Brain pericyte (primary cell): ENCODE measurements at regions not wholly inside any gene's neighbourhood (a gene's known extent, or its start where the extent isn't known, plus 50 kb on each side); places are given as distances from the start of the nearest gene placed in this dataset.

Source experiments
- DNase-seq: peaks from one replicate; pipeline ENCODE4 v3.0.0-alpha.2; 2012; ENCODE audit warnings: low read depth, low spot score

DNA sequence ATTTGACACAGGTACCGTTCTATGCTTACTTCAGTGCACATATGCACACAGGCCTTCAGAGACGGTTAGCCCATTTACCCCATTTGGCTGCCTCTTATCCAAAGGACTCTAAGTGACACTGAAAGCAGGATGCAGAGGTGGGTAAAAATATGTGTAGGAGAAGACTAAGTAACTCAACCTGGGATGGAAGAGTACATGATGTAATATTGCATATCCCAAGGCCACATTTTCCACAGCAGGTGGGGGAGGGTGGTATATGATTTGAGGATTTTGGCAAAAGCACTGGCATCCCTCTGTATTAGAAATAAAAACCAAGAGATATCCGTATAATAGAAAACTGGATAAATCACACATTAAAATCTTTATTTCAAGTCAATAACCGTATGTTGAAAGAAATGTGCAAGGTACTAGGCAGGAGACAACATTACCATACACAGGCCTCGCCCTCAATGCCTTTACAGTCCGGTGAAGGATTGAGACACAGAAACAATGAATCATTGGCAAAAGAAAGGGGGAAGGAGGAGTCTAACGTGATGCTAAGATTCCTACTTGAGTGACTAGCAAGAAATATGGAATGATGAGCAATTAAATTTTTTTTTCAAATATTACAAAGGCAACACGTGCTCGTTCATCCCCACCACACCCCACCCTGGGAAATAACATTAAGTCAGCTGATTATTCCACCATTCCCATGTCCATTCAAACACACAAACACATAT, 161.0 kb upstream of the RASGEF1B start:
- DNase-seq: no peak

DNA sequence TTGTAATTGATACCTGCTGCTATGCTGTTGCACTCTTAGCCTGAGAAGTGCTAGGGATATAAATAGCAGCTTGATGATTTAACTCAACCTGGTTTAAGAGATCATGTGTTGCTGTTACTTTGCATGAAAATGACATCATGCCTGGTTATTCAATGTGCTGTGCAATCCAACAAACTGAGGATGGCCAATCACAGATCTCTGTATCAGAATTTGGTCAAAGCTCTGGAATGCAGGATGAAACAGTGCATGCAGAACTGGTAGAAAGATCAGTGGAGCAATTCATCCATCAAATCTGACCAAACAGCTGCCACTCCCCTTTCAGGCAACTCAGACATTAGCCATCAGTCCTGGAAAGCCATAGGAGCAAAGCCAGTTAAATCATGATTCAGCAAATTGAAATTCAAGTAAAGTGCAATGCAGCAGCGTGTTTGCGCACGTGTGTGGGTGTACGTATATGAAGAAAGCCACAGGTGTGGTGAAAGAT, 160.3 kb upstream of the RASGEF1B start:
- no peak for DNase-seq

DNA sequence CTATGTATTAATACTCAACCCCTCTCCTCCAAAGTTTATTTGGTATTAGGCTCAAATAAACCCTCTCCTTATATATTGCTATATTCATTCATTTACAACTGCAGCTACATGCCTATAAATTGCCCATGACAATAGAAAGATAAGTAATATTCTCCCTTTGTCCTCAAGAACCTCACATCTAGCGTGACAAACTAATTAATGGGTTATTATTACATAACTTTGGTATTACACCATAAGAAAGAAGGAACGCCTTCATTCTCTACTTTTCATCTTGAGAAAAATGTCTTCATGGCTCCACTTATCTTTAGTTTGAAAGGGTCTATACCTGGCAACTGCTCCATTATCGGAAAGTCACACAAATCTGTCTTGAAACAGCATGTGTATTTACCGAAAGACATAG, 157.7 kb upstream of the RASGEF1B start:
- no peak for DNase-seq

DNA sequence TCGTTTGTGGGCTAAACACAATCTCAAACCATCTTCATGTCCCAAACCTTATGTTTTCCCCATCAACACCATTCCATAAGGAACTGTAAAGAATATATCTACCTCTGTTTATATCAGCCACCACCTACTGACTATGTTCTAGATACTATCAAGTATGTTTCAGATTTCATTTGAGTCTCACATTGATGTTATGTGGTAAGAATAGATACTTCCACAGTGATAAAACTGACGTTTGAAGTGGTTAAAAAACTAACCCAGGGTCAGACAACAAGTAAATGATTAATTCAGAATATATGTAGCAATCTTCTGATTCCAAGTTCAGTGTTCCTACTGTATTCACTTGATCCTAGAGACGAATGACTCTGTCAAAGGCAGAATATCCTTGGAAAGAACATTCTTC, 156.8 kb upstream of the RASGEF1B start:
- DNase-seq: no peak

- DNase-seq: no peak
These were observed 155.9 kb upstream of the RASGEF1B start for GRCh38 chr4:81627590-81627989.

DNA sequence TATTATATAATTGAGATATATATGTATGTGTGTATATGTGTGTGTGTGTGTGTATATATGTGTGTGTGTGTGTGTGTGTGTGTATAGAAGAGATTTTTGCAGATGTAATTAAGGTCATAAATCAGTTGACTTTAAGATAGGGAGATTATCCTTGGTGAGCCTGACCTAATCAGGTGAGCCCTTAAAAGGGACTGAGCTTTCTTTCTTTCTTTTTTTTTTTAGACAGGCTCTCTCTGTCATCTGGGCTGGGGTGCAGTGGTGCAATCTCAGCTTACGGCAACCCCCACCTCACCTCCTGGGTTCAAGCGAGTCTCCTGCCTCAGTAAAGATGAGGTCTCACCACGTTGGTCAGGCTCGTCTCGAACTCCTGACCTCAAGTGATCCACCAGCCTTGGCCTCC, 155.1 kb upstream of the RASGEF1B start:
- DNase-seq: no peak

GRCh38 chr4:81625422-81626417, 154.0 kb upstream of the RASGEF1B start:
- DNase-seq: no peak

DNA sequence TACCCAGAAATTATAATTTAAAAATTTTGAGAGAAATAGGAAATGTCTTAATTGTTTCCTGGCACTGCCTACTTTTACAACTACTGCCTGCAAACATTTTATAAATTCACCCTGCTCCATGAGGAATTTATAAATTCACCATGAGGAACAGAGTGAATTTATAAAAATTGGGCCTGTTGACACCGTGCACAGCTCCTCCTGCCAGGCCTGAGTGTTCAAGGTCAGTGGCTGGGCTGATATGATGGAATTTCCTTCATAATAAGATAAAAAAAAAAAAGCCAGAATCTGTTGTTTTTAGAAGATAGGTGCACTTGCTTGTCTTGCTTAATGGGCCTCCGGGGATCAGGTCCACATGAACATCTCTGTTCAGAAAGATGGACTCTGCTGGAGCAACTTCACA, 151.7 kb upstream of the RASGEF1B start:
- no peak for DNase-seq

DNA sequence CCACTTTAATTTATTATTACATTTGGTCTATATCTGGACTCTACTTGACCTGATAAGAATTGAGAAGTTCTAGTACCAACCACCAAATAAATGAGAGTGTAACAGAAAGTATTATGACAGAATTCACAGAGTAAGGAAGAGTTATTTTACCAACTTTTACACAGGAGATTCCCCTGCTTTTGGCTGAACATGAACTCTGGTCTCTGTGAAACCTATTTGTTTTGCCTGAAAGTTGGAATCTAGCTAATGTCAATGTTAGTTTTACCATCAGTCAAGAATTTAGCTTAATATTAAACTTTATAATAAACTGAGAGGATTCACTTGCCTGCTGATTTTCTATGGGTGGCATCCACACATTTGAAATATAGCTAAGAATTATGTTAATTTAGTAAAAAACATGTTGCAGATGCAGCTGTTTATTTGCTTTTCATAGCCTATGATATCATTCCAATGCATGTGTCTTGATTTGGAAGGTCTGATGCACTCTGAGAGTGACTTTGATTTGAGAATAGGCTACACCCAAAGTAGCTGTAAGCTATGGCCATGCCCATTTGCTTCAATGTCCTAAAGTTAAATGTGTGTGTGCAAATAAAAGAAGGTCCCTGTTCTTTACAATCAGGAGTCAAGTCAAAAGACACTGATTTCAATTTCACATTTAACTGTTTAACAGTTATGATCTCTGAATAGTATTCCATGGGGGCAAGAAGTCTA, 150.9 kb upstream of the RASGEF1B start:
- DNase-seq: no peak

DNA sequence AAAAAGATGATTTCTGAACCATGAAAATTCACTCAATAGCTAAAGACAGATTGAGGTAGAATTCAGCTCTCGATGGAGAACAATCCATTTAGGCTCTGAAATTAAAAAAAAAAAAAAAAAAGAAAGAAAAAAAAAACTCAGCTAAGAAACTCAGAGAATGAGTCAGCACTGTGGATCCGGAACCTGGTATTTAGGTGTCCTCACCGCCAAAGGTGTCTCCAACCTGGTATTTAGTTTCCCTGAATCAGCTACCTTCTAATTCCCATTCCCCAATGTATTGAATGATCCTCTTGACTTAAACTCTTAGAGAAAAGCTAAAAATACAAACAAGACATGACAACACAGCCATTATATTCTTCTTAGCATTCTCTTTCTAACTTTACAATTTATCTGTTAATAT, 150.3 kb upstream of the RASGEF1B start:
- DNase-seq: no peak

- no peak for DNase-seq
These were observed 149.8 kb upstream of the RASGEF1B start for GRCh38 chr4:81621490-81621889.

DNA sequence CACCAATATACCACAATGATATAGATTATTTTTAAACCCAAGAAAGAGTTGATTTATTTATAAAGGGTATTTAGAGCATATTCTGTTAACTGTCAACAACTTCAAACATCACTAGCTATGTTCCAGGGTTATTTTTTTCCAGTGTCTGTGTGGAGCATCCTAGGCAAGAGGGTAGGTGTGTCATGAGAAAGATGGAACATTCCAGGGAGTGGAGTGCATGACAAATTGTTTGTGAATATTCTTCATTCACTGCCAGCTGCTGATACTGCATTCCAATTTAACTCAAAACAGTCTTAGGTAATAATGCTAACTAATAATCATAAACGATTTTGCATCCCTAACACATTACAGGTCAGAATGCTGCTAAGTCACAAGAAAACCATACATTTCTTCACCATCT, 148.7 kb upstream of the RASGEF1B start:
- DNase-seq: no peak

DNA sequence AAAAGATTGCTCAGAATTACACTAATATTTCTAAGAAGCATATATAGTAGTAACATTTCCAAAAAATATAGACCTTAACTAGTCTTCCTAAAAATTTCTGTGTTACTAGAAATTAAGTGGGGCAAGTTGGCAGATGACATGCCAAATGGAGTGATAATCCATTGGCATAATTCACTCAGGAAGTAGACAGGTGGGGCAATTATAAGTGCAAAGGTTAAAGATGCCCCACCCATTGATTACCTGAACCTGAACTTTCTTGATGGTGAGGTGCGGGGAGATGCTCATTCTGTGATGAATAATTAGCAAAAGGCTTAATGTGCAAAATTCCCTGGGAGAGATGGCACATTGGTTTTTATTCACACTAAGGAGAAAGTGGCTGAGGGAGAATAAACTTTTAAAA, 145.8 kb upstream of the RASGEF1B start:
- DNase-seq: no peak

DNA sequence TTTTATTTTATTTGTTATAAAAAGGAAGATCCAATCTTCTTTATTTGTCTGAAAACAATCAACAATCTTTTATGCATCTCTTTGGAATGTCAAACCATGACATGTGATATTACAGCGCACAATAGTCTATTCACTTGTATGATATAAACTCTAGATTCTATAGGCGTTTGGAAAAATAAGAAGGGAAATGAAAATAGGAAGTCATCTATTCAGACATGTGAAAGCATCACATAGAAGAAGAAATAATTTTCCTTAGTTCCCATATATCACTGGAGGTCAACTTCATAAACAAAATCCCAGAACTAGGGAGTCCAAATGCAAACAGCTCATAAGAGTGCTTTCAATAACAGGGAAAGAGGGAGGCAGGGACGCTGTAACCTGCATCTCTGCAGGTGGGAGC, 139.5 kb upstream of the RASGEF1B start:
- DNase-seq: no peak

- DNase-seq: no peak
These were observed 138.1 kb upstream of the RASGEF1B start for GRCh38 chr4:81609844-81610243.

- no peak for DNase-seq
These were observed 136.2 kb upstream of the RASGEF1B start for GRCh38 chr4:81607950-81608349.

DNA sequence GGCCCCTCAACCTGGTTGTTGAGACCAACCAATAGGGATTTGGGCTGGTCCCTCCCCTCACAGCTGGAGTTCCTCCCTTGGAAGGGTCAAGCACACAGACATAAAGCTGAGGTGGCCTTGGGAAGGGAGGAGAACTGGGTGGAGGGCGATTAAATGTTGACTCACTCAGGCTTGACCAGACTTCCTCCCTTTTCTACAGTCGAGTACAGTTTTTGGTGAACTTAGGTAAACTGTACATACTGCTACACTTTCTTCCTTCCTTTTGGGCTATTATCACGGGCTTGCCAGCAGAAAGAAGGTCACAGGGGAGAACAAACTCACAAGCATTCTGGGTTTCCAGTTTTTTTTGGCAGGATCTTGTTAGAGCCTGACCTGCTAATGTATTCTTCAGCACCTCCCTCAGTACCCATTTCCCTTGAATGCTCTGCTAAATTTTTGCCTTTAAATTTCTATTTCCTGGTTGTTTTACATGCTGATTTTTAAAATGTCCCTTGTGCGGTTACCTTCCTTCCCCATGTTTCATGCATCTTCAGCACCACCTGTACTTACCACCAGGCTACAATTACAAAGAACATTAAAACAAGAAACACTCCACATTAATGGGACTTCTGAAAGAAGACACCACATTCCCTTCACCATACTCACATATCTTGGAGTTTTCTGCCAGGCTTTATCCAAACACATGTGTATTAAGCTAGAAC, 135.2 kb upstream of the RASGEF1B start:
- DNase-seq: no peak

DNA sequence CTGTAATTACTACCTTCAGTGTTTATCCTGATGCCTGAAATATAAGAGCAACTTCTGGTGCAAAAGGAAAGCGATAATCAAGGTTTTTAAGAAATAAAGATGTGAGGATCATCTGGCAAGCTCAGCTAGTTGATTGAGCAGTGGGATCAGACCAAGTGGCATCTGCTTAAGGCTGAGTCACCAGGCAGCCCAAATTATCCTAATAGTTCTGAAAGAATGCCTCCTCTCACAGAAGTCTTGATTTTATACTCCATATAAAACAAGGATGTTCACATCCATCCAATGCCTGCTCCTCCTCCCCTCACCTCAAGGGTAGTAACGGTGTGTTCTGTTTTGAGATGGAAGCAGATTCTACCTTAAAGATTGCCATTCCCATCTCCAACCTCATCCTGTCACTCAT, 134.5 kb upstream of the RASGEF1B start:
- DNase-seq: no peak

DNA sequence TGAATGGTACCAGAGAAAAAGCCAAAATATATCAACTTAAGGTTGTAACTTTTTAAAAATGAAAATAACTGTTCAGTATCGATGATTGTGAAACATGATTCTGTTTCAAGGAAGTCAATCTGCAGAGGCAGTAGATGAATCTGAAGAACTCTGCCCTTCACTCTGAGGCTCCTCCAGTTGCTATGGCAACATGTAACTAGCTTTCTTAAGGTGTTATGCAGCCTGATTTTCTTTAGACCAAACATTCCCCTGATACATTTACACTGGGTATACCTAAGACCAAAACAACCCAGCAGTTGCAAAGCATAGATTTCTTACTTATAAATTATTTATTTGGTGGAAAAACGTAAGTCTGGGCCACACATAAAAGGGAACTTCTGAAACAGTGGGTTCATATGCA, 133.6 kb upstream of the RASGEF1B start:
- DNase-seq: no peak

DNA sequence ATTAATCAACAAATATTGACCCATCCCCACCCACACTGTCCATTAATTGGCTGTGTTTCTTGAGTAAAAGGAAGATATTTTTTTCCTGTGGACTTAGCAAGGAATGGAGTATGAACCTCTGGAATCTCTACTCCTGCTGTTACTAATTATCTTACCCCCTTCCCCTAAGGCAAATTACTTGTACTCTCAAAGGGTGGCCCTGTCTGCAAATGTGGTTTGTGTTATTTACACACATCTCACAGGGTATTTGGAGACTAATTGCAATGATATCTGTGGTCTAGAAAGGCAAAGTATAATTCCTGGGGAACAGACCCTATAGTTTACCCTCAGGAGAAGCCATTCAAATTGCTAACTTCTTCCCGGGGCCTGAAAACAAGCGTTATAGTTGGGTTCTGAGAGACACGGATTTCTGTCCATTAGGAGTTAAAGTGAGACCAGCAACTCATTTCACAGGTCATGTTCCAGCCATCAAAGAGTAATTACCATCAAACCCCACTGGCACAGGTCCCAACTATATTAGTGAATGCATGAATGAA, 133.0 kb upstream of the RASGEF1B start:
- DNase-seq: no peak

DNA sequence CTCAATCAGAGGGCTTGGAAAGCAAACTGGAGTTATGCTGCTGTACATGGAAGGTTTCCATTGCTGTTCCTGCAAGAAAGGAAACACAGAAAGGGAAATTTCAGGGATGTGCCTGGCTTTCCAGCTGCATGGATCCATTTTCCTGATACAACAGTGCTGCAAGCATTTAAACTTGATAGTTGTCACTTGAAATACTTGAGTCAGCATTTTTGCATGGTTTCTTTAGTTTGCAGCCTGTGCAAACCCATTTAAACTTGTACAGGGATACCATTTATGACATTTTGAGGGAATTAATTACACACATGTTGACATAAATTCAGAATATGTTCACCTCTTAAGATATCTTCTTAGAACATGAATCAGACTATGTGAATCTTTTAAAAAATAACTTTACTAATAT, 131.1 kb upstream of the RASGEF1B start:
- DNase-seq: no peak
